Activated CD4-positive, alpha-beta T cell treated with anti-CD3 and anti-CD28 coated beads for 4 hours (primary cell): ENCODE measurements at regions not wholly inside any gene's neighbourhood (a gene's known extent, or its start where the extent isn't known, plus 50 kb on each side); places are given as distances from the start of the nearest gene placed in this dataset.

ENCODE experiments used
- DNase-seq, 2 donors: peaks; one replicate each; pipeline ENCODE4 v3.0.0-alpha.2; 2020

DNA sequence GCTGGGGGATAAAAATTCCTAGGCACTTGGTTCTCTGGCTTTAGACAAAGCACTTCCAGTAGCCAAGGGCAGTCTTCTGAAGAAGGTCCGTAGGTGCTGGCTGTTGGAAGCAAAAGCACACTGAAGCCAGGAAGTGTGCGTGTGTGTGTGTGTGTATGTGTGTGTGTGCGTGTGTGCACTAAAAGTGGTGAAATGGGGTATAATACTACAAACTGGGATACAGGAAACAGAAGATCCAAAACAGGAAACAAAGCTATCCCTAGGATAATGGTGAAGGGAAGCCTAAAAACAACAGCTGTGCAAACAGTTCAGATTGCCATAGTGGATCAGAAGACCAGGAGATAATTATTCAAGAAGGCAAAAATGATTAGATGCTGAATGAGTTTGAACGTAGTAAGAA is 103.4 kb downstream of the IL20RB start:
- DNase-seq: no peak

DNA sequence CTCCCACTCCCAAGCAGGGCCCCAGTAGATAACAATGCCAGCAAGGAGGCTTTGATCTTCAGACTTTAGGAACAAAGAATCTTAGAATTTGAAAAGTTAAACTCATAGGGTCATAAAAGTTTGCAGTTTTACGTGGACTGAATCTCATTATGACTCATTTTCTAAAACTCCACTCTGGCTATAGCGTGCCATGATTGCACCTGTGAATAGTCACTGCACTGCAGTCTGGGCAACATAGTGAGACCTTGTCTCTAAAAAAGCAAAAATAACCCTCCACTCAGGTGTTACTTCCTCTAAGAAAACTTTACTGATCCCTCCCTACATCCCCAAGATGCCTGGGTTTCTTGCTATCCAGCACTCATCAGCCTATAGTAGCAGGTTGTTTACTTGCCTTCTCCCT is 104.5 kb downstream of the IL20RB start:
- no peak for DNase-seq

DNA sequence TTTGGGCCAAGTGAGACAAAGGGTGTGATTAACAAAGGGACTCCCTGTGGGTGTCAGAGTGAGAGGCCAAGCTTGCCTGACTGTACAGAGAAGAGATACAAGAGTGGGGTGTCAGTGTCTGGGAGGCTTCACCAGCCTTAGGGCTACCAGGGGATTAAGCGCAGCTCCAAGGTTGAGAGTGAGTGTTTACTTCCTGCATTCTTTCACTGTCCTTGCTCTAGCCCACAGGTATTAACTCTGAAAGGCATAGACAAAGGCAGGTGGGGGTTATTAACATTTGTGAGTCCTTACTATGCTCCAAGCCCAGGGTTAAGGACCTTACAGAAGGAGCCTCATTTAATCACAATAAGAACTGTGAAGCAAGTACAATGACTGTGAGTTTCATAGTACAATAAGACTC is 107.6 kb downstream of the IL20RB start:
- DNase-seq: no peak

DNA sequence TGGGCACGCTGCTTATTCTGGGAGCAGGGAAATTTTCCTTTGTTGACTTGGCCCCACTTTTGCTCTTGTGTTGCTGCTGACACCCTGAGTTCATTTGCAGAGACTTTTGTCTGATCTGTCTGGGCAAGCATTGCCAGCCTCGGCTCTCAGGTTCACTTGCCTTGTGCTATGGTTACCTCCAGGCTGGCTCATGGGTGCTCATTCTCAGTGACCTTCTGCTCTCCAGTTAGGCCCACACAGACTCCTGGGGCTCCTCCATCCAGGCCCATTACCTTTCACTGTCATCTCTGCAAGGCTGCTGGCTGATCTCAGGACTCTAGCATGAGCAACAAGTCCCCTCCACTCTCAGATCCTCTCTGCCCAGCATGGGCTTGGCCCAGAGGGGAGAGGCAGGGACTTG is 108.3 kb downstream of the IL20RB start:
- no peak for DNase-seq

DNA sequence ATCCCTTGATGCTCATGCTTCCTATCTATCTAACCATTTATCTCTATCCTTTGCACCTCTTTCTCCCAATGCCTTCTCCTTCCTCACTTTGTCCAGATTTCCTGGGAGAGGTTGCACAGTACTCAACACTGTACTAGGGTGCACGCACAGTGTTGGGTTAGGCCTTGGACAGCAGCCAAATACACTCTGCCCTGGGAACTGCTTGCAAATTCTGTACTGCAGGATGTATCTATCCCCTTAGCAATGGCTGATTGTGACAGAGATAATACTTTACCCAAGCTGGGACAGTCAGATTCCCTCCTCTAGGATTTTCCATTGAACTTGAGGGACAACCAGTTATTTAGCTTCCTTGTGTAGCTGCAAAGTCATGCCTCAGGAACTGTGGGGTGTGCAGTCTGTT is 113.3 kb downstream of the IL20RB start:
- no peak for DNase-seq

DNA sequence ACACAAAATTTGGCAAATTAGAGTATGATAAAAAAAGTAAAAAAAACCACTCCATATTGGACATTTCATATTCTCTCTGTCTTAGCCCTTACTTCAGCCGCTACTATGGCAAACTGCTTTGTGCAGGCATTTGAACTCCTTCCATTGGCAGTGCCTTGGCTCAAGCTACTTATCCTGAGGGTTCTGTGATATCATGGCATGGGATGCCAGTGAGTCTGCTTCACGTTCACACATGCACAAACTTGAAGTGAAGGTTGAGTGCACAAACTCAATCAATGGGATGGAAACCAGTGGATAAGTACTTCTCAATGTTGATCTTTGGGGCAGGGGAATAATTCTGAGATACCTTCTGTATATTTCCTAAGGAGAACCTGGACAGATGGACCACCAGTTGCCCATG is 117.2 kb downstream of the IL20RB start:
- no peak for DNase-seq

DNA sequence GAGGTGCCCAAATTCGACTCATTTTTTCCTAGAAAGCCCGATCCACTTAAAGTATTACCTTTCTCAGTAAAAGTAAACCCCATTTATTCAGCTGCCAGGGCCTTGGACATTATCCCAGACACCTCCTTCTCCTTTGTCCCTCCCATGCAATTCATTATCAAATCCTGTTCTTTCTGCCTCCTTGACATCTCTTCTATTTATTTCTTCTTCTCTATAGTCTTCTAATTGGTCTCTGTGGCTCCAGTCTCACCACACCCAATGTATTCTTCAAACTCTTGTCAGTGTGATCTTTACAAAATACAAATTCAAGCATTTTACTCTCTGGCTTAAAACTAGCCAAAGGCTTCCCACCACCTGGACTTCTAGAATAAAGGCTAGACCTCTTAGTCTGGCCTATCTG is 120.3 kb downstream of the IL20RB start:
- DNase-seq: no peak

DNA sequence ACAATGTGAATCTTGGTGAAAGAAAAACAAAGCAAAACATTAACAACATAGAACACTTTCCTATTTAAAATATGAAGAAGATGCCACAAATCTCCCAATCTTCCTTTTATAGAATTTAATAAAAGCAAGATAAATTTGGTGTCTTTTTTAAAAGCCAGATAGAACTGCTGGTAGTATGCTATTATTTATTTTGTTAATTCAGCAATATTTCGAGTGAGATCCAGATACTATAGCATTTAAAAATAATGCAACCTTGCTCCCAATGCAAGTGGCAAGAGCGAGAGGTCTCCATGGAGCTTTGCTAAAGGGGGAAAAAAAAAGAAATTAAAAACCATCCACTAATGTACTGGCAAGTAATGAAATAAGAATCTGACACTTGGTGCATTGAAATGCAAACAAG is 121.8 kb downstream of the IL20RB start:
- DNase-seq: no peak

DNA sequence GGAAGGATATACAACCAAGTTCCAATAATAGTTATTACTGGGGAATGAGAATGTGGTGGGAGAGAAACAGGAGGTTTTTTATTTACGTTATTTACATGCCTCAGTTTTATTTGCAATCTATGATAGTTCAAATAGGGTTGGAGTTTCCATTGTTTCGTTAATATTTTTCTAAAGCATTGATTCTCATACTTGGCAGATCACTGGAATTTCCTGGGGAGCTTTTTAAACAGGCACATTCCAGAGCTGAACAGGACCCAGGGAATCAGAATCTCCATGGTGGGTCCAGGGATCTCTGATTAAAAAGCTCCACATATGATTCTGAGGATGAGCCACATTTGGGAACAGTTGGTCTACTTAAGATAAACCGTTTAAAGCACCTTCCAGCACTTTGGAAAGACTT is 123.9 kb downstream of the IL20RB start:
- DNase-seq: no peak

DNA sequence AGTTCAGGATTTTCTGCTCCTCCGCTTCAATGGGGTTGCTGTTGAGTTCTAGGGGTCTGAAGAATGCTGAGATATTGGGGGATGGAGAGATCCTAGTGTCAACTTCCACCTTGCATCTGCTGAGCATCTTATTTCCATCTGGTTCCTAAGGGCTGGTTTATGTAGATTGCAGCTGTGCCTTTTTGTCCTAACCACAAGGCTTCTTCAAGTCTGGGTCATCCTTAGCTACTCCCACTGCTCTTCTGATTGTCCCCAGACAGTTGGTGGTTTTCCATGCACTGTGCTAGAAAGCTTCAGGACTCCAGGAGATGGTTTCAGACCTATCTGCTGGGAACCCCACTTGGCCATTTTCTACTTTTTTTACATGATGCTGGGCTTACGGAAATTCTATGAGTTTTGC is 125.0 kb downstream of the IL20RB start:
- no peak for DNase-seq

DNA sequence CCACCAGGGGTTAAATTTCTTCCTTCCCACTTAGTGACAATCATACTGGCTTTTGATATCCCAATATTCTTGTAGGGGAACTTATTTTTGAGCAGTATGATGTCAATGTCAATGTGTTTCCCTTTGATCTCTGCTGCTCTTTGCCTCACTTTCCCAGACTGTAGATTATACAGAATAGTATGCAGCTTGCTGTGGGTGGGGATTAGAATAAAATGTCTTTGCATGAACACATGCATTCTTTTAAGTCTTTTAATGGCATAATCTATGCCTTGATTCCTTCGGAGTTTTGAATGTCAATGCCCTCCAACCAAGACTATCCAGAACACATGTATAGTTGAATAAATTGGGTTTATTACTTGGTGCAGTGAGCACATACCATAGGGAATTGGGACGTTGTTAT is 125.5 kb downstream of the IL20RB start:
- no peak for DNase-seq

DNA sequence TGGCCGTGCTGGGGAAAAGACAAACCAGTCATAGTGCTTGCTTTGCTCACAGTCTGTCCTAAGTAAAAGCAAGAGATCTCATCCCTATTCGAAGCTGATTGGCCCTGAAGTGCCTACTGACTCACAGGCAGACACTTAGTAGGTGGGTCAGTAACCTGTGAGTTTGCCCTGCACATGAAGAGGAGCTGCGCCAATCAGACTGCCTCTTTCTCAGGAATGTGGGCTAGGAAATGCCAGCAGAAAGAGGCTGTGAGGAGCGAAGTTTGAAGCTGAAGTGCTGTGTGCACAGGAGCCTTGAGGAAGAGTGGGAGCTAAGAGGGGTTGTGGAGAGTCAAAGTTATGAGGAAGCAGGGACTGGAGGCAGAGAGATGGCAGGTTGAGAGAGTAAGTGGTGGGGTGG is 126.8 kb downstream of the IL20RB start:
- no peak for DNase-seq

DNA sequence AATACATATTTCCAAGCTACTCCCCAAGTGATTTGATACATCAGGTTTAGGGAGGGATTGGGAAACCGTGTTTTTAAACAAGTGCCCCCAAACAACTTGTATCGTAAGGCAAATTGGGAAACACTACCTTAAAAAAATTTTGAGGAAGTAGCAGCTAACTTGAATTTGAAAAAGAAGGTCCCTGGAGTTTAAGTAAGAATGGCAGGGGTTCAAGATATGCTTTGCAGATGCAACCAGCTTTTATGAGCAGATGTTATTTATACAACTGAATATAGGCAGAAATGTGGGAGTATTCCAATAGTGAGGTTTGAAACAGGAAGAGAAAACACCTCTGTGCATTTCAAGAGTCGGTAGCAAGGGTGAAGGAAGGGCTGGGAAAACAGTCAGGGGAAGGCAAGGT is 139.6 kb downstream of the IL20RB start:
- no peak for DNase-seq

DNA sequence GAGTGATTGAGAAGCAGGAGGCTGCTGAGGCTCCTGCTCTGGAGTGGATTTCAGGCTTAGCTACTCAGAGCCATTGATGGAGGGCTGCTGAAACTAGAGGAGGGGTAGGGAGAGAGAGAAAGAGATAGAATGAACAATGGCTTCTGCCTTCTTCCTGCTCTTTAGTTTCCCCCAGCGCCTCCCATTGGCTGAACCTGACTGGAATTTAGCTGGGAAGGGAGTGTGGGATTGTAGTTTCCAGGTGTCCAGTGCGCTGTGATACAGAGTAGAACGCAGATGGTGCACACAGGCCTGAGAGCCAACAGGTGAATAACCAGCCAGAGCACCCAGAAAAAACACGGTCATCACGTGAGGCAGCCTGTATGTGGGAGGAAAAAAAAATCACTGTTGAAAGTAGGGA is 140.1 kb downstream of the IL20RB start:
- no peak for DNase-seq

DNA sequence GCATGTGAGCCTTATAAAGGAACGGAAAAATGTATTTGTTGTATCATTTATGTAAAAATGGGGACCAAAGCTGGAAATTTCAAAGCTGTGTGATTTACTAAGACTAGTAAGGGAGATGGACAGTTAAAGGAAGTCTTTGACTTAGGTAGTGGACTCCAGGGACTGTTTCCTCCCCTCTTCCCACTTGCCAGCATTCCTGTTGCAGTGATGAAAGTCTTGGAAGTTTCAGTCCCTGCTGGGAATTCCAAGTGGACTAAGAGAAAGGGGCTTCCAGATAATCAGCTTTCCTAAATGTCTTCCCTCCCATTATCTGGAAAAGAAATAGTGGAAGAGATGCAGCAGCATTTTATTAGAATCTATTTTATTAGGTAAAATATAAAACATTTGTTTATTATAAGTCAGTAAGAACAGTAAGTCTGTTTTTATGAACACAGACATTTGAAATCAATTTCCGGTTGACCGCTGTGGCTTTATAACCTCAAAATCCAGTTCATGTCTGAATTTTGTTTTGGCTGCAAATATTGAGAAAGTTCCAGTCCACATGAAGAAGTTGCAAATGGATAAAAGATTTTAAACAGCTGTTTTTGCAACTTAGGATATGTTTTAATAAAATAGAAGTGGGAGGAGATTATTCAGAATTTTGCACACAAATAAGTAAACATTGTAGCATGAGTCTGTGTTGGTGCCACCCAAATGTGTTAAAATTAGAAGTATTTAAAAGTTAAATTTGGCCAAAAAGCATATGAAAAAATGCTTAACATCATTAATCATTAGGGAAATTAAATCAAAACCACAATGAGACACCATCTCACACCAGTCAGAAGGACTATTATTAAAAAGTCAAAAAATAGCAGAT is 141.8 kb downstream of the IL20RB start:
- no peak for DNase-seq

DNA sequence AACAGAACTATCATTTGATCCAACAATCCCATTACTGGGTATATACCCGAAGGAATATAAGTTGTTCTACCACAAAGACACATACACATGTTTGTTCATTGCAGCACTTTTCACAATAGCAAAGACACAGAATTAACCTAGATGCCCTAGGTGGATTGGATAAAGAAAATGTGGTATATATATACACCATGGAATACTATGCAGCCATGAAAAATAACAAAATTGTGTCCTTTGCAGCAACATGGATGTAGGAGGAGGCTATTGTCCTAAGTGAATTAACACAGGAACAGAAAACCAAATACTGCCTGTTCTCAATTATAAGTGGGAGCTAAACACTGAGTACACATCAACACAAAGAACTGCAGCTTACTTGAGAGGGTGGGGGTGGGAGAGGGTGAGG is 142.5 kb downstream of the IL20RB start:
- DNase-seq: no peak

DNA sequence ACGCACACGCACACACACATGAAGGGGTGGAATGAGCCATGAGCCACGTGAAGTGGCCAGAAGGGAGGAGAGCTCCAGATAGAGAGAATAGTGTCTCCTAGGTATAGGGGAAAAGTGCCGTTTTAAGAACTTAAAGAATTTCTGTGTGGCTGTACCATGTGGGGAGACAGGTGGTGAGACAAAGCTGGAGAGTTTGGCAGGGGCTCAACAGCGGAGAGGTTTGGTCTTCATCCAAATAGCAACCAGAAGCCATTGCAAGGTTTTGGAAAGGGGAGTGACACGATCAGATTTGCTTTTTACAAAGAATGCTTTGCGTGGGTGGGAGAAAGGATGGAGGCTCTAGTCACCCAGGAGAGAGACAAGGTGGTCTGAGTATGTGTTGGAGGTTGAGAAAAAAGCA is 146.0 kb downstream of the IL20RB start:
- no peak for DNase-seq

DNA sequence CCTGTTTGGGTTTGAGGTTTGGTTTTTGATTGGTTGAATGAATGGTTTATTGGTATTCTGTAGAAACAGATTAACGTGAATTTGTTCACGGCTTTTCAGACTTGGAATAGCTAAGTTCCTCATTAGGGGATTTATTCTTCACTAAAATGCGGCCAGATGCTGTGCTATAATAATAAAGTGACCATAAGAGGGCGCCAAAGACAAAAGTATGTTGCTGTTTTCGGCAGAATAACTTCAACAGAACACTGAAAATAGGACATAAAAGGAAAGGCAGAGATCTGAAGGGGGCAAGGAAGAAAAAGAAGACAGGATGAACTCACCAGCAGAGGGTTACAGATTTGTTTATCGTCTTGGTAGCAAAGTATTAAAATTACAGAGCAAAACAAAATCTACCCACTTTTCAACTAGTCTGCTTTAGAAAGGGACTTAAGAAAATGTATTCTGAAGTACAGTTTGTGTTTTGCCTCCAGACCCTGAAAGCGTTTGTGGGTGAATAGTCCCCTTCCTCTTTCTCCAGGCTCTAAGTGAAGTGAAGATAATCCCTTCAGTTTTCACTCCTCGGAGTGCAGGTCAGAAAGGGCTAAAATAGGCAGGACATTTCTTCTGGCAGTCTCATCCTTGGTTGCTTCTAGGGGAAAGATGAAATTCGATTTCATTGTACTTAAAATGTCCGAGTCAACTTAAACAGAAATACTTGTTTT is 147.6 kb downstream of the IL20RB start:
- peak in 1 of 2 donors; percentile 14 for DNase-seq

DNA sequence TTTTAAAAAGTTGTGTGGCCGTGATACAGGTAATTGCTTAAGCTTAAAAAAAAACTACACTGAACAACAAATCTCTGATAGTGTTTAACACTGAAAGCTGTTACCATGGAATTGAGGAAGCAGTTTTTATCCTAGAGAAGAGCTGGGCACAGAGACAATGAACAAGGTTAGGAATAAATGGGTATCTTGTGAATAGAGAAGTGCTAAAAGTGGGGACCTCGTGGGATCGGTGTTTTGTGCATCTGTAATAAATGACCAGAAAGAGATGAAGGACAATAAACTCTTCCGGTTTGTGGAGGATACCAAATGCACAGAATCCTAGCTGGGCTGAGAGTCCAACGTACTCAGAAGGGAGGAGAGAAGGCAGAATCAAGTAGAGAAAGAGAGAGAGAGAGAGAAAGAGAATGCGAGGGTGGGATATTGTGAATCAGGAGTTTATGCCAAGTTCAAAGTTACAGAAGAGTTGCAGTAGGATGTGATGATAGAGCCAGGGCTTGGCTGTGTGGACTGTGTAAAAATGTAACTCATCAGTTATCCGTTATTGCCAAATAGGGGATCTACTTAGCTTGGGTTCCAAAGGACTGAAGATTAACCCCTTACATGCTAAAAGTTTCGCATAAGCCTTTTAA is 148.9 kb downstream of the IL20RB start:
- no peak for DNase-seq

DNA sequence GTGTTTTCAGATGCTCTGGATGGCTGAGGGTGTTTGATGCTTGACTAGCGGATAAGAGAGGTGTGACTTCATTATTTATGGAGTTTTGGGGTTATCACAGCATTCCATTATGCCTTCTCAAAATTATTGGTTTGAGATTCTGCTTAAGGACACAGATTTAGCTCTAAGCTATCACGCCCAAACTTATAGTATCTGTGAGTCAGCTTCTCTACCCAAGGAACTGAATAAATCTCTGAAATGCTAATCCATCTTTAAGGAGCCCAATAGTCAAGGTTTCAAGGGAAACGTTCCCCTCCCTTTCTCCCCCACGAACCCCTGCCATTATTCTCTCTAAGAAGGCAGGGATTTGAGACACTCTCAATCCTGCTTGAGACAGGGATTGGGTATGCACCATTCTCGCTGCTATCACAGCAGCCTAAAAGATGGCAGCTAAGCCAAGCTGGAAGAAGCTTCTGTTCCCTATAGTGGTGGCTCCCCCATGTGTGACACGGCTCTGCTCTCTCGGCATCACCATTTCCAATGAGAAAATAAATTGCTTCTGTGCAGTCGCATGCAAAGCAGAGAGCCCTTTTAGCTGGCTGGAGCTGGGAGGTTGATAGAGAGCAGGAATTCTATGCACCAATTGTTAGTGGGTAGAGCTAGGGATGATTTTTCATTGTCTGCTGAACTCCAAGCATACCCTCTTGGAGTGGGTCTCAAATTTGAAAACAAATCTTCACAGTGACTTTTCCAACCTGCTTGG is 151.1 kb downstream of the IL20RB start:
- DNase-seq: no peak

DNA sequence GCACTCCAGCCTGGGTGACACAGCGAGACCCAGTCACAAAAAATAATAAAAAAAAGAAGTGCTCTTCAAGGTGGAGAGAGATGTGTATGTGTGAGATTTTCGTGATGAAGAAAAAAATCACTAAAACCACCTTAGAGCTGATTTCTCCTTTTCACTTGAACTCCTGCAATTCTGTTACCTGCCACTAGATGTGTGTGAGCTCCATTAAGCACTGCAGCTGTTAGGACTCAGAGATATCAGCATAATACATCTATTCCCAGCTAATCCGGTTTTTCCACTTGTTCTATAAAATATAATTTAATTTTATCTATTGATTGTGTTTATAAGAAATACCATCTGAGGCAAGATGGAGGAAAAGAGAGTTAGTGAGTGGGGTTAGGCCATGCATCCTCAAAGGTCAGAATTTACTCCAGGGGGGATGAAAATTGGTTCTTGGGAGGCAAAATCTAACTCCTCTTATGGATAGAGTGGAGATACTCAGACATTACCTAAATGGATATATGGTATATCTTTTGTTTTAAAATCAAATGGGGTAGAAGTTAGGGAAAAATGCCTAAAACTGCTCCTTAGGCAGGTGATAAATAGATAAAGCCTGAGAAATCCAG is 152.7 kb downstream of the IL20RB start:
- no peak for DNase-seq

DNA sequence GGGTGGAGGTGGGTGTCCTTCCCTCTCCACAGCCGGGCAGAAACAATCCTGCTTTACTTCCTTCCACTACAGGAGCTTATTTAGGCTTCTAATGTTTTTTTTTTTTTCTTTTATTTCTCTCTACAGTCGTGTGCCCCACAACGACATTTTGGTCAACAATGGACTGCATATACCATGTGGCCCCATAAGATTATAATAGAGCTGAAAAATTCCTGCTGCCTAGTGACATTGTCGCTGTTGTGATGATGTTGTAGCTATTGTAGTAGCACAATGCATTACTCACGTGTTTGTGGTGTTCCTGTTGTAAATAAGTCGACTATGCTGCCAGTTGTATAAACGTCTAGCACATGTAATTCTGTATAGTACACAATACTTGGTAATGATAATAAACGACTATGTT is 153.7 kb downstream of the IL20RB start:
- DNase-seq: no peak

DNA sequence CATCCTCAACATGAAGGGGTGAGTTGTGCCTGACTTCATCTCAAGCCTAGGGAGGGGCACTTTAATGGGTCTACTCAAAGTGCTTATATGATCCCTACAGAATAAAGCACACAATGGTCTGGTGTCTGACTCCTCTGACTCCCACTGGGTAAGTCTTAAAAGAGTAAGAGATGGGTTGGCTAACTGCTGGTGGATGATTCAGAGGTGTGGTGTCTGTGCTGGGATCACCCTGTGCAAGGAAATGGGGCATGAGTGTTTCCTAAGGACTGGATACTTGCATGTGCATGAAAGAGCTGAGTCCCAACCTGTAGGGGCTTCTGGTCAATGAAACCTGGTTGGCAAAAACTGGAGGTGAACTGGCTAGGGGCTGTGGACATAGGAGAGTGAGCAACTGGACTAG is 158.8 kb downstream of the IL20RB start:
- DNase-seq: no peak
